ENCODE measurements at regions not wholly inside any gene's neighbourhood (a gene's known extent, or its start where the extent isn't known, plus 50 kb on each side); places are given as distances from the start of the nearest gene placed in this dataset.

- no peak for TF ChIP-seq CTCF (conservative IDR thresholded peaks at IDR 0.05)
- no peak for TF ChIP-seq ZFX (IDR thresholded peaks at IDR 0.05)
These were observed 863.2 kb upstream of the GOT2 start for GRCh38 chr16:59597269-59597668.
